ENCODE measurements at regions not wholly inside any gene's neighbourhood (a gene's known extent, or its start where the extent isn't known, plus 50 kb on each side); places are given as distances from the start of the nearest gene placed in this dataset.

DNA sequence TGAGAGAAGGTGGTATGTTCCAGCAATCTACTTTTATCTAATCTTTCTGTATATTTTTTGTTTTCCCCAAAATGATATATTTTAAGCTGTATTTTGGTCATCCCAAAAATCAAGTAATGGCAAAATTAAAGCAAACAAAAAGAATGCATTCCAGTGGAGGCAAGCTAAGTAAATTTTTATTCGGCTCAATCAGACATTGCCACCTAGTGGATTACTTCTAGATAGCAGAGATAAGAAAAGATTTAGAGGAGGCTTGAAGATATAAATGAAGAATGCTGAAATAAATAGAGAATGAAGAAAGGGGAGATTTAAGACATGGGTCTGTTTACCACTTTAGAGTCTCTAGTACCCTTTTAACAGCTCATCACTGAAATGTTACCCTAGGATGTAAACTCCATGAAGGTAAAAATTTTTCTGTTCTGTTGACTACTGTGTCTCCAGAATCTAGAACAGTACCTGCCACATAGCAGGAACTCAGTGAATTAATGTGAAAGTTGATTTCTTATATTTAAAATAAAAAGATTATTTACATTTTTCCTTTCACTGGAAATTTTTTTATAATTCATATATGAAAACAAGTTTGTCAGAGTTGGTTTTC is 110.9 kb upstream of the ANK2 start:
- Histone ChIP-seq H4K20me1 (replicated peaks; ENCODE audit: control insufficient read depth, extremely low read depth, insufficient read depth, low read length) (no peaks in the 10 kb centered on the region), H3K9ac (replicated peaks; ENCODE audit: extremely low read depth, insufficient read depth, low read length) (no peak overlapping the region), H3K9me1 (replicated peaks; ENCODE audit: control insufficient read depth, extremely low read depth, insufficient read depth, low read length) (no peaks in the 10 kb centered on the region), H3K79me2 (ENCODE audit: control insufficient read depth, insufficient read depth, low read length) (no peaks in the 10 kb centered on the region), H3K27ac (ENCODE audit: insufficient read depth, low read depth, low read length) (no peak overlapping the region), H3K27me3 (ENCODE audit: control insufficient read depth in 2 of 2, insufficient read depth in 2 of 2, low read length in 2 of 2) (no peaks in the 10 kb centered on the region), H2AFZ (ENCODE audit: low read depth, low read length) (no peak overlapping the region), H3K4me2 (ENCODE audit: insufficient read depth, low read length) (no peak overlapping the region), H3K4me1 (ENCODE audit: control insufficient read depth, extremely low read depth, insufficient read depth, low read length) (no peaks in the 10 kb centered on the region), H3K4me3 (replicated peaks in 1 of 3; ENCODE audit: insufficient read depth in 1 of 3, low read depth in 1 of 3, low read length in 3 of 3) (no peak overlapping the region), H3K36me3 (ENCODE audit: control insufficient read depth in 2 of 2, extremely low read depth in 1 of 2, insufficient read depth in 2 of 2, low read length in 2 of 2) (no peaks in the 10 kb centered on the region), H3K9me3 (replicated peaks; ENCODE audit: control insufficient read depth, insufficient read depth, low read length) (no peaks in the 10 kb centered on the region)
- TF ChIP-seq POLR2AphosphoS5 (IDR thresholded peaks at IDR 0.05; ENCODE audit: insufficient read depth, low read depth, low read length): no peak
- TF ChIP-seq, protein P1, sequence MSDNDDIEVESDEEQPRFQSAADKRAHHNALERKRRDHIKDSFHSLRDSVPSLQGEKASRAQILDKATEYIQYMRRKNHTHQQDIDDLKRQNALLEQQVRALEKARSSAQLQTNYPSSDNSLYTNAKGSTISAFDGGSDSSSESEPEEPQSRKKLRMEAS (IDR thresholded peaks at IDR 0.05; ENCODE audit: insufficient read depth, insufficient read length): no peak
- TF ChIP-seq, protein P2, sequence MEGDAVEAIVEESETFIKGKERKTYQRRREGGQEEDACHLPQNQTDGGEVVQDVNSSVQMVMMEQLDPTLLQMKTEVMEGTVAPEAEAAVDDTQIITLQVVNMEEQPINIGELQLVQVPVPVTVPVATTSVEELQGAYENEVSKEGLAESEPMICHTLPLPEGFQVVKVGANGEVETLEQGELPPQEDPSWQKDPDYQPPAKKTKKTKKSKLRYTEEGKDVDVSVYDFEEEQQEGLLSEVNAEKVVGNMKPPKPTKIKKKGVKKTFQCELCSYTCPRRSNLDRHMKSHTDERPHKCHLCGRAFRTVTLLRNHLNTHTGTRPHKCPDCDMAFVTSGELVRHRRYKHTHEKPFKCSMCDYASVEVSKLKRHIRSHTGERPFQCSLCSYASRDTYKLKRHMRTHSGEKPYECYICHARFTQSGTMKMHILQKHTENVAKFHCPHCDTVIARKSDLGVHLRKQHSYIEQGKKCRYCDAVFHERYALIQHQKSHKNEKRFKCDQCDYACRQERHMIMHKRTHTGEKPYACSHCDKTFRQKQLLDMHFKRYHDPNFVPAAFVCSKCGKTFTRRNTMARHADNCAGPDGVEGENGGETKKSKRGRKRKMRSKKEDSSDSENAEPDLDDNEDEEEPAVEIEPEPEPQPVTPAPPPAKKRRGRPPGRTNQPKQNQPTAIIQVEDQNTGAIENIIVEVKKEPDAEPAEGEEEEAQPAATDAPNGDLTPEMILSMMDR (IDR thresholded peaks at IDR 0.05; ENCODE audit: extremely low read depth in 1 of 2, insufficient read depth in 1 of 2, low read depth in 1 of 2, low read length in 2 of 2): peak; percentile 43 to 45
- intact Hi-C loops (cut with micrococcal nuclease) (loop anchor here (1.0 to 5.0 kb wide), 4 partner anchors 86 to 611 kb away; no protein-coding TSS in a partner anchor), dilution Hi-C loops (cut with MboI; ENCODE audit: extremely low pct_ligation_motif_present, low sequenced_read_pairs) (no loop called here)
- peak; percentile 62 for FAIRE-seq
- peak; percentile 40 for DNase-seq (ENCODE audit: low read depth, low spot score)
- no TSS peak for BruUV-seq (replicated peaks)
- CTCF ChIA-PET: interaction anchor here (0.6 to 5.4 kb wide), 30 partner anchors 10 to 1423 kb away, joined by 3 to 103 read pairs (median 4); no protein-coding TSS in a partner anchor
- POLR2A ChIA-PET: no interaction called here

DNA sequence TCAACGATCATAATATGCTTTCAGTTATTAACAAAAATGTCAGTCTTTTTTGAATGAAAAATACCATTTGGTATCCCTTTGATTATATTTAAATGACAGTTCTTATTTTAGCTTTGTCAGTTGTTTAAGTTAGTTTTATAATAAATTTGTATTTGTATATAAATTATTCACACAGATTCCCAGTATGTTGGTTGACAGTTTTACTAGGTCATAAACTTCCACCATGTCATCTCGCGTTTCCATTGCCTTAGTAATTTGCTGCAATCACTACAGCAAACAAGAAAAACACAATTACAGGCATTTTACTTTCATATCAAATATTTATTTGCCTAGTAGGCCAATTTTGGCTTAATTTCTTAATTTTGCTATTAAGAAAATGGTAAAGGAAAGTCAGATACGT is 109.6 kb upstream of the ANK2 start:
- ChIA-PET CTCF (interaction anchor here (0.7 to 5.4 kb wide), 6 partner anchors 10 to 612 kb away, joined by 3 to 103 read pairs (median 15); no protein-coding TSS in a partner anchor), POLR2A (no interaction called here)
- Histone ChIP-seq H2AFZ (ENCODE audit: low read depth, low read length) (no peak overlapping the region), H3K9me3 (replicated peaks; ENCODE audit: control insufficient read depth, insufficient read depth, low read length) (no peaks in the 10 kb centered on the region), H3K9me1 (replicated peaks; ENCODE audit: control insufficient read depth, extremely low read depth, insufficient read depth, low read length) (no peaks in the 10 kb centered on the region), H3K79me2 (ENCODE audit: control insufficient read depth, insufficient read depth, low read length) (no peaks in the 10 kb centered on the region), H3K9ac (replicated peaks; ENCODE audit: extremely low read depth, insufficient read depth, low read length) (no peak overlapping the region), H3K27me3 (ENCODE audit: control insufficient read depth in 2 of 2, insufficient read depth in 2 of 2, low read length in 2 of 2) (no peaks in the 10 kb centered on the region), H3K36me3 (ENCODE audit: control insufficient read depth in 2 of 2, extremely low read depth in 1 of 2, insufficient read depth in 2 of 2, low read length in 2 of 2) (no peaks in the 10 kb centered on the region), H4K20me1 (replicated peaks; ENCODE audit: control insufficient read depth, extremely low read depth, insufficient read depth, low read length) (no peaks in the 10 kb centered on the region), H3K4me3 (replicated peaks in 1 of 3; ENCODE audit: insufficient read depth in 1 of 3, low read depth in 1 of 3, low read length in 3 of 3) (no peak overlapping the region), H3K27ac (ENCODE audit: insufficient read depth, low read depth, low read length) (no peak overlapping the region), H3K4me2 (ENCODE audit: insufficient read depth, low read length) (no peak overlapping the region), H3K4me1 (ENCODE audit: control insufficient read depth, extremely low read depth, insufficient read depth, low read length) (no peaks in the 10 kb centered on the region)
- dilution Hi-C loops (cut with MboI; ENCODE audit: extremely low pct_ligation_motif_present, low sequenced_read_pairs) (no loop called here), intact Hi-C loops (cut with micrococcal nuclease) (loop anchor here (2.0 to 5.0 kb wide), 3 partner anchors 87 to 613 kb away; no protein-coding TSS in a partner anchor)
- TF ChIP-seq JUN (IDR thresholded peaks at IDR 0.05; ENCODE audit: borderline replicate concordance, insufficient read depth, insufficient read length, low read depth) (no peak), MYC (IDR thresholded peaks at IDR 0.05; ENCODE audit: low read depth, low read length) (no peak), POLR2AphosphoS5 (IDR thresholded peaks at IDR 0.05; ENCODE audit: insufficient read depth, low read depth, low read length) (no peak), FOS (IDR thresholded peaks at IDR 0.05; ENCODE audit: borderline replicate concordance, insufficient read depth, low read length) (no peak), EZH2 (IDR thresholded peaks at IDR 0.05; ENCODE audit: borderline replicate concordance, low read depth, low read length, severe bottlenecking) (no peak)
- TF ChIP-seq, protein P2 (IDR thresholded peaks at IDR 0.05; ENCODE audit: extremely low read depth in 1 of 2, insufficient read depth in 1 of 2, low read depth in 1 of 2, low read length in 2 of 2): no peak
- TF ChIP-seq, protein P1 (IDR thresholded peaks at IDR 0.05; ENCODE audit: insufficient read depth, insufficient read length): no peak
- DNase-seq (ENCODE audit: low read depth, low spot score): no peak
- BruUV-seq (replicated peaks): no TSS peak
- no peak for FAIRE-seq
